Glomerular visceral epithelial cell (primary cell): ENCODE measurements at regions not wholly inside any gene's neighbourhood (a gene's known extent, or its start where the extent isn't known, plus 50 kb on each side); places are given as distances from the start of the nearest gene placed in this dataset.

Experiments used
- DNase-seq: peaks from one replicate; pipeline ENCODE4 v3.0.0-alpha.2; 2016; ENCODE audit errors: extremely low spot score

DNA sequence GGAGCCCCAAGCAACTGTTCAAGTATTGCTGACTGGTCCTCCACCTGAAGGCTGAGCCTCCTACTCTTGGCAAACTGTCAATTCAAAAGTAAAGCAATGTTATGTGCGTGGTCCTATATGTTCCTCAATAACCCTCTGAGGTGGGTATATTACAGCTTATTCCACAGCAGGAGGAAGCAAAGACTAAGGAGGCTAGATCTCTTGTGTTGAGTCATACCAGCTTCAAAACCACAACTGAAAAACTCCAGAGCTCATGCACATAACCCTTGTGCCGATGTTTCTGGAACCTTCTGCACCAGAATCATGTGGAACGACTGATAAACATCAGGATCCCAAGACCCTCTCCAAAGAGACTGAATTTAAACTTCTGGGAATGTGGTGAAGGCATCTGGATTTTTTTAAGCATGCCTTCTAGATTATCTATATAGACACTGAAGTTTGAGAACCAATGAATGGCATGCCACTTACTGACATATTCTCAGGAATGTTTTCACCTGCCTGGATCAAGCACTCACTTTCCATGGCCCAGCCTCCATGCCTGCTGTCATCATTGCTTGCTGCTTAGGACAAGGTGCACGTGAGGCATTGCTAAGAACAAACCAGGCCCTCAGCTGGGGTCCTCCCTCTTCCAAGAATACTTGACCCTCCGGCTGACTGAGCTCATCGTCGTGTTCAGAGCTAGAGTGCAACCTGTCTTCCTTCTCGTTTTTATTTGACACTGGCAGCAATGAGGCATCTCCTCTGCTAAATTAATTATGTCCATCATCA, 194.7 kb downstream of the BCL11B start:
- no peak for DNase-seq

DNA sequence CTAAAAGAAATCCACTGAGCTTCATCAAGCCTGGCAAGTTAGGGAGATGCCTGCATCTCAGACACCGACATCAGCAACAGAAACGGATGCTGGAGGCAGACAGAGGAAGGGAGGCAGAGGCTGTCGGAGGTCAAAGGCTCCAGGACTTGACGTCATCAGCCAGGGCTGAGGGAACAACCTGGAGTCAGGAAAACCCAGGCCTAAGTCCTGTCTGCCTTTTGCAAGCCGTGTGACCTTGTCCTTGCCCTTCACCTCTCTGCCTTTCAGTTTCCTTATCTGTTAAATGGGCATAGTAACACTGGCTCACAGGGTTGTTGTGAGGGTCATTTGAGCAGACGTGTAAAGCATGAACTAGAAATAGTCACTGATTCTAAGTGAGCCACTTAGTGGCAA, 194.2 kb downstream of the BCL11B start:
- DNase-seq, result no peak

DNA sequence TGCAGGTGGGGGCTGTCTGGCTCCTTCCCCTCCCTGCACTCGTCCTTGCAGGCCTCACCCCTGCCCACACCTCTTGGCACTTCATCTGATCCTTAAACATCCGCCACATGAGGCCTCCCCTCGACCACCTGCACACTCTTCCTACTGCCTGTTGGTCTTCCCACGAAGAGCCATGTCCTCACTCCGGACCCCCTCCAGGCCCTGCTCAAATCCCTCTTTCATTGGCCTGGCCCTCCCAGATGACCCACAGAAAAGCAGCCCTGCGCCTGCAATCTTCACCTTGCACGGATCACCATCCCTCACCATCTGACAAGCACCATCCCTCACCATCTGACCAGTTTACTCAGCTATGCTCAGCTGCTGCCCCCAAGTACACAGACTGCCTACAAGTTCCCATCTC, 193.6 kb downstream of the BCL11B start:
- no peak for DNase-seq

DNA sequence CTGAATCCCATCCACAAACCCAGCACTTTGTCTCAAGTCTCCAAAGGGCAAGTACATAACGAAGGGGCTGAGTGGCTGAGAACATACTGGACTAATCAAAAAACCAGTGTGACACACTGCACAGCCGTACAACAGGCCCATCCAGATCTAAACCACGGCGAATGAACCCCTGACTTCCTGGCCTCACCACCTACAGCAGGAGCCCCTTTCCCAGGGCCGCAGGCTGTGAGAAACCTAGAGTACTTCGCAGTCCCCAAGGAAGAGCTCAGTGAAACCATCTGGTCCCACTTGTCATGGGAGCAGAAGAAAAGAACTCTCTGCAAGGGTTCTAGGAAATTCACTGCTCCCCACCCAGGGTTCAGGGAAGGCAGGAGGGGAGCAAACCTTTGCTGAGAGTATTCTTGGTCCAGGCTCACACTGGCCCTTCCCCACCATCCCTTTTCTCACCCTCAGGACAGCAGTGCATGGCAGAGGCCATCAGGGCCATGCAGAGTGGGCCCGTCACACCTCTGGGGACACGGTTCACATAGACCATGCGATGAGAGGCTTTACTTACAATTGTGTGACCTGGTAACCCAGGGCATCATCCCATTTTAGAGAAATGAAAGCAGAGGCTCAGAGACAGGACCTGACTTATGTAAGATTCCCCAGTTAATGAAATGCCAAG, 192.8 kb downstream of the BCL11B start:
- DNase-seq, result no peak

DNA sequence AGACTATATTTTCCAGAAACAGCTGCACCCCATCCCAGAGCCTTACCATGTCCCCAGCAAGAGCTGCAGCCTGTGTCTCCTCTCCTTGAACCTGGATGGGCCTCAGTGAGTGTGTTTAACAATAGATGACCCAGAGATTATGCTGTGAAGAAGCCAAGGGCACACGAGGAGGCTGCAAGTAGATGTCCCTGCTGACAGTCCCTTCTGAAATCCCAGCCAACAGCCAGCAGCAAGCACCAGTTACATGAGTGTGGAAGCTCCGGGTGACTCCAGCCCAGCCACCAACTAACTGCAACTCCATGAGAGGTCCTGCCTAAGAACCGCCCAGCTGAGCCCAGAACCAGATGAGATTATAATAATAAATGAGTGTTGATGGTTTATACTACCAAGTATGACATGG, 191.7 kb downstream of the BCL11B start:
- DNase-seq, result no peak

DNA sequence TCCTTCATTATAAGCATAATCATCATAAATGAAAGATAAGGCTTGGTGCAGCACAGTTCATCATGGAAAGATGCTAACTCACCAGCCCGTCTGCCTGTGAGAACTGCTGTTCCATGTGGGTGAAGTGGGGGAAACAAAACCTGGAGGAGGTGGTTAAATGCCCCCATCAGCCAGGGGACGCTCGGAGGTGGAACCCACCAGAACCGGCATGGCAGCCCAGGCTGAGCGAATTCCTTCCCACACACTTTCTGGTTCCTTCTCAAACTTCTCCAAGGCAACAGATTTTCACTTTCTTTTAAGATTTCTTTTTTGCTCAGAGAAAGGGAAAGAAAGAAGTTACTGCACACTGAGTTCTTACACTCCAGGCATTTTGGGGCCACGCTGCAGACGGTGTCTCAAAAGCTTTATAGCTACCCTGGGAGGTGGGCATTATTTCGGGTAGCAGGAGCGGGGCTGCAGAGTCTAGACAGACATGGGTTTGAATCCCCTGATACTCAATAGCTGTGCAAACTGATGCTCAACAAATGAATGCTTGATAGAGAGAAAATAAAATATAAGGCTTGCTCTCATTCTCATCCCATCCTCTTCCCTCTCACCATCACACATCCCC, 190.7 kb downstream of the BCL11B start:
- DNase-seq, result no peak

DNA sequence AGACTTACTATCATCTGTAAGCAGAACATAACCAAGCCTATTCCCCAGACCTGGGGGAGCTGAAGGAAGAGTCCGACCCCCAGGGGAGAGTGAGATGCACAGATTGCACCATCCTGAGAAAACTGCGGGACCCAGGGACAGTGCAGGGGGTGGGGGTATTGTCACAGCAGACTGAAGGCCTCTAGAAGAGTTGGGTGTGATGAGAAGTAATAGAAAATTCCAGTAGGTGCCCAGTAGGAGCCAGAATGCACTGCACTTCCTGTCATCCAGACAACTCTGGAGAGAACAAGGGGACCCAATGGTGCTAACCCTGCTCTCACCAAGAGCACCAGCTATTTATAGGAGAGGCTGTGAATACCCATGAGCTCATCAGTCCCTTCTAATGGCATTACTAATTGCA, 190.1 kb downstream of the BCL11B start:
- no peak for DNase-seq

DNA sequence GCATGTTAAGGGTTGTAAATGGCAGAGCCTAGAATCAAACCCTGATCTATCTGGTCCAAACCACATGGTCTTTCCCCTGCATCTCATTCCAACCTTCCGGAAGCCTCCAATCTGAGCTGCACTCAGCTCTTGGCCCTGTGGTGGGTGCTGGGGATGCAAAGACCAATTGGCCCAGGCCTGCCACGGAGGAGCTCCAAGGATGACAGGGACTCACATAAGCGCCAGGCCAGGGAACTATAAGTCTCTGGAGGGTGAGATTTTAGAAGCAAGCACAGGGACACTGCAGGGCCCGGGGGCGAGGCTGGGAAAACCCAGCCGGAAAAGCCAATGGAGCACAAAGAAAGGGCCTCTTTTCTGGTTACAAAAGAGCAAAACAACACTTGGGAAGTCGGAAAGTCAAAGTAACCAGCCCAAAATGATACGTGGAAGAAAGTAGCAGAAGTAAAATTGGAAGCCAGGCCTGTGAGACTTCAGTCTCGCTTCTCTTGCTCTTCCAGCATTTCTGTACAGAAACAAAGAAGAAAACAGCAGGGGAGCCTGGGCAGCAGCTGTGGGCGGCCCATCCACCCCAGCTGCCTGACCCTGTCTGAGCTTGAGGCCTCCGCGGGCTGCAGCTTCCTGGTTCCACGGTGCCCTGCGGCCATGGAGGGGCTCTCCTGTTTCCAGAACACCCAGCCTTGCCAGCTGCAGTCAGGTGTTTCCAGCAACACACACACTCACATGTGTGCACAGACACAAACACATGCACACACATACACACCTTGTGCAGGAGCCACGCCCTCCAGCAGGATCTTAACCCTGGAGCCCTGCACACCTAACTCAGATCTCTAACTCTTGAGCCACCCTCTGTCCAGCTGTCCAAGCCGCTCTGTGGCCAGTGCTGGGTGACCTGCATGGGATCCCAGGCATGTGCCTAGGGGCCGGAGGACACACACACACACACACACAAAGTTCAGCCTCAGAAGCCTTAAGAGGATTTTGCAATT, 178.2 kb downstream of the BCL11B start:
- DNase-seq, result no peak

DNA sequence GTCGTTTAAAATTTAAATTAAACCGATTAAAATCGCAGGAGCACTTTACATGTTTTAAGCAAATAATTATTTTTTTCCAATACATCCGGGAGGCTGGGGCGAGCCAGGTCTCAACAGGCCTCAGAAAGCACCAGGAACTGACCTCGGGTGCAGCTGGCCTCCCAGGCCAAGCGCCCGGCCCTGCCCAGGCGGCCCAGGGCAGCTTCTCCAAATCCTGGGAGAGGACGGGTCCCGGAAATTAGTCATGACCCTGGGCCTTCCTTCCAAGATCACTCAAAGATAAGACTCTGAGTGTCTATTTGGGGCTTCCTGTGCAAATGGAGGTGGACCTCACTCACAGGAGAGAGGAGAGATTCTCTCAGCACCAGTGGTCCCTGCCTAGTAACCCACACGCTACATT, 177.1 kb downstream of the BCL11B start:
- no peak for DNase-seq

DNA sequence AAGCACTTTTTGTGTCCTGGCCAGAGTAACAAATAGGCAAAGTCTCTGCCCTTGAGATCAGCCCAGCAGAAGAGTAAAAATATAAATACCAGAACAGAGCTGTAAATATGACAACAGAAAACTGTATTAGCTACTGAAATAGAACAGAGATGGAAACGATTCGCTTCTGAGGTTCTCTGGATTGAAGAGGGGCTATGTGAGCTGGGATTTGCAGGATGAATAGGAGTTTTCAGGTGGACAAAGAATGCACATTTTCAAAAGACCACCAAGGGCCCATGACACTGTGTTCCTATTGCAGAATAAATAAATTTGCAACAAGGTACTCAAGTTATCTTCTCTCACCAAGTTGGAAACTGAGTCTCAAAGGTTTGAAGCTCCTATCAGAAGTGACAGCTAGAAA, 176.6 kb downstream of the BCL11B start:
- no peak for DNase-seq

DNA sequence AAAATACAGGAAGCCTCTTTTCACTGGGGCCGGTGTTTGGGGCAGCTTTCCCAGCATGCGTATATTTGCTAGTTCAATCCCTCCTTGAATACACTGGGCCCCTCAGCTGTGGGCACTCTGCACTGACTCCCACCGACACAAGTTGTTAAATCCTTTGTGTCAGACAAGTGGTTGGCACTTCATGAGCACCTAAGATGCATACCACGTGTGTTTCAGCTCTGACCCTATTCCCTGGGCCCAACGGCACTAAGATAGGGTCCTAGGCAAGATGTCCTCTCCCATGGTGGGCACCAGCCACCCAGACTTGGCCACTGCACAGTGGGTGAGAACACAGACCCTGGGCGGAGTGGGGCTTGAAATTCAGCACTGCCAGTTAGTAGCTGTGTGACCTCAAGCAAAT, 173.8 kb downstream of the BCL11B start:
- no peak for DNase-seq

DNA sequence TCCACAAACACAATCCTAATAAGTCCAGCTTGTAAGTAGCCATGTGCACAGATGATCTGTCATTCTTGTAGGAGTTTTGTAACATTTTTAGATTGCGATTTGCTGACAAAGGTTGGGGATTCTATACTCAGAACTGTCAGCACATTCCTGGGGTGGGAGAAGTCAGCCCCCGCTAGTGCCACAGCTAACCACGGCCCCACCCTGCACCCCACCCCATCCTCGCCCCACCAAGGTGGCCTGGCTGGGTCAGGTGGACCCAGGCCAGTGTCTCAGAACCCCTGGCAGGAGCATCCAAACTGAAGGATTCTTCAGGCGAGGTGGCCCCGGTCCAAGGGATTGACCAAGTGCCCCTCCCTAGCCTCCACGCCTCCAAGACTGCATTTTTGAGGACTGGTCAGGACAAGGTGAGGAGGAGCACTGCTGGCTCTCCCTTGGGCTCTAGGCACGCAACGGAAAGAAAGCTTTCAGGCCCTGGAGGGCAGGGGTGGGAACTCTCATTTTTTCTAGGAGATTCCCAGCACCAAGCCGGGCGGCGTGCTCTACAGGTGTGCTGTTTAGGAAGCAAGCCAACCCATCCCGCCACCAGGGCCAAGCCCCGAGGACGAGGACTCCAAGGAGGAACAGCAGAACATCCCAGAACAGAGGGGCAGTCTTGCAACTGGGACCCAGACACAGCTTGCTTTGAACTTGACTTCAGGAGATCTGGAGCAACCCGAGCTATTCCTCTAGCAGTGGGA, 172.8 kb downstream of the BCL11B start:
- DNase-seq, result no peak

DNA sequence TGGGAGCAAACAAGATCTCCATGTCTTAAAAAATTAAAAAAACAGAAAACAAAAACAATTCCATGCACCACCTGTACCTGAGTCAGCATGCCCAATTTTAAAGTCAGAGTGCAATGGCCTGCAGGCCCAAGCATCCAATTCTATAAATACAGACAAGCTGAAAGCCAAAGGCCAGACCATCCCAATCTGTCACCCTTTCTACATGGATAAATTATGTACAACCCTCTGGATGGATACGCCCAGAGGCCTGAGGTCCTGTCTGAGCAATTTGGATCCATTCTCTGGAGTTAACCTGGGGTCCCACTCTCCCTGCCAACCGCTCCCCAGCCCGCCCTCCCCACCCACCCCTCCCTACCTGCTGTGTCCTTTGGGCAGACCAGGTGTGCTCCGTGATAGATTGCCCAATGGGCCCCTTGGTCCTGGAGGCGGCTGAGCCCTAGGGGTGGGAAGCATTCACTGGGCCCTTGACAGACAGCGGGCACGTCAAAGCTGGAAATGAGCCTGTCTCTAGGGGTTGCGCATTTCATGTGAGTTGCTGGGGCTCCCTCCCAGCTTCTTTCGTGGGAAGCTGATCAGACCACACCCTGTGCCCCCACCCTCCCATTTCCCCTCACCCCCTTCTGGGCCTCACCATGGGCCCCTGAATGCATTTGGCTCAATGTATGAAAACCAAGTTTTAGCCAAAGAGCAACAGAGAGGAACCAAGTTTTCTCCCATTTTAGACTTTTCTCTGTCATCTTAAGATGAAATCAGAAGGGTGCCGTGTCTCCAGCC, 171.3 kb downstream of the BCL11B start:
- DNase-seq, result no peak

DNA sequence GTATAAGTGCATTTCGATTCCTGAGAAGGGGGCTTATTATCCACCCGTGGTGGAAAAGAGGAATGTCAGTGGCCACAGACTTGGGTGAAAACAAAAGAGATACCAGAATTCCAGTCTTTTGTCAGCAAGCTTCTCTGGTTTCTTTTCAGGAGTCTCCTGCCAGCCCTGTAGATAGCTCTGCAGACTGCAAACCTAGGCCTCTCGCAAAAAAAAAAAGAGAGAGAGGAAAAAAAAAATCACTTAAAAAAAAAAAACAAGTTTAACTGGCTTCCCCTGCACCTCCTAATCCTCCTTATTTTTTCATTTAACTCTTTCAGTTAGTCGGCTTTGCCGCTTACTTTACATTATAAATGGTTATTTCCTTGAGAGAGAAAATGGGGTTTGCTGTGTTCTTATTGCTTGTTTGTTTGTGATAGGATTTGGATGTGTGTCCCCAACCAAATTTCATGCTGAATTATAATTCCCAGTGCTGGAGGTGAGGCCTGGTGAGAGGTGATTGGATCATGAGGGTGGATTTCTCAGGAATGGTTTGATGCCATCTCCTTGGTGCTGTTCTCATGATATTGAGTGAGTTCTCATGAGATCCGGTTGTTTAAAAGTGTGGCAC, 170.0 kb downstream of the BCL11B start:
- DNase-seq, result no peak

DNA sequence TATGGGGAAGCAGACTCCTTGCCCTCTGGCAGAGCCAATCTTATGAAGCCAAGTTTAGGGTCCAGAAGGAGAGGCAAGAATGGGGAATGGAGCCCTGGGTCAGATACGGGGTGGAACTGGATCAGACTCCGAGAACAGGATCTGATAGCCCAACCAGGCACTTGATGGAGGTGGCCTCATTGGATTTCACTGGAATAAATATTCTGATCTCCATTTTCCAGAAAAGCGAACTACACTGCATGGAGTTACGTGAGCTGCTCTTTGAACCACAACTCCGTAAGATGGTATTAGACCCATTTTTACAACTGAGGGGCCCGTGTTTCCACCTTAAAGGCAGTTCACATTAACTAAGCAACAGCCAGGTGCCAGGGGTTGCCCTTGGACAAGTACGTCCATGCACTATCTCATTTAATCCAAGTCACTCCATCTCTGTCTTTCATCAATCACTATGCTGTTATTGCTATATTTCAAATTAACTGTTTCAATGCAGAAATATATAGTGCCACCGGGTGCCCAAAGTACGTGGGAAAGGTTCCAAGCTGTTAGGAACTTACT, 155.2 kb downstream of the BCL11B start:
- no peak for DNase-seq

DNA sequence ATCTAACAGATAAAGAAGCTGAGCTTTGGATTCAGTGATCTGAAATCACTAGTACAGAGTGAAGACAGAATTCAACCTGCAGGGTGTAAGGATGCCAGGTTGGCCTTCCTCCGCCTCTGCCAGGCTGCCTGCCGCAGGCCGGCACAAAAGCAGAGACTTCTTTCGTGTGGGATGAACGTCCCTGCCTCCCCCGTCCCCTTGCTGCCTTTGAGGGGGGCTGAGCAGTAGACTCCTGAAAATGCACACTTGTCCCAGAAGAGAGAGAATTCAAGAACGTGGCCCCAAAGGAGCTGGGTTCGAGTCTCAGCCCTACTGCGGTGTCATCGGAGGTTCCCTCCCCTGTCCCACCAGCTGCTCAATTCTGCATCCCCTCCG, 154.3 kb downstream of the BCL11B start:
- DNase-seq, result no peak

DNA sequence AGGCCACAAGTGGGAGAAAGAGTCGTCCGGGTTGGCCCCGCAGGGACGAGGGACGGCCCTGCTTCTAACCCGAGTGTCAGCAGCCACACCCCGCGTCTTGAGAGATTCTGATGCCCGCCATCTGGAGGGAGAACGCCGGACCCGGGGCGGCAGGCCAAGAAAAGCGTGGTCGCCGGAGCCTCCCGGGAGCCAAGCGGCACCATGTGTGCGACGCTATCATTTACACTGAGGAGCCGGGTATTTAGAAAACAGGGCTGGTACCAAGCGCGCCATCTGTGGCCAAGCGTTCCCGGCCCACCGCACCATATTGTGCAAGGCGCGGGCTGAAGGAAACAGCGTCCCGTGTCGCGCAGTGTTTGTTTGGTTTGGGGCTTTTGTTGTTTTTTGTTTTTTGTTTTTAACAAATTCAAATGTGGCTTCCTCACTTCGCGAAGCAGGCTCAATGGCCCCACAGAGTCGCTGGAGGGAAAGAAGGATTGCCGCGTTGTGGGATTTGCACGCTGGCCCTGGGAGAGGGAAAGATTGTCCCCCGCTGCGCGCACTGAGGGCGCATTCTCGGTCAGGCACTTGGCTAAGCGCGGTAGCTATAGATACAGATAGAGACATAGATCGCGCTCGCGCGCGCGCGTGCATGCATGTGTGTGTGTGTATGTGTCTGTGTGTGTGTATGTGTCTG, 153.8 kb downstream of the BCL11B start:
- DNase-seq, result no peak

DNA sequence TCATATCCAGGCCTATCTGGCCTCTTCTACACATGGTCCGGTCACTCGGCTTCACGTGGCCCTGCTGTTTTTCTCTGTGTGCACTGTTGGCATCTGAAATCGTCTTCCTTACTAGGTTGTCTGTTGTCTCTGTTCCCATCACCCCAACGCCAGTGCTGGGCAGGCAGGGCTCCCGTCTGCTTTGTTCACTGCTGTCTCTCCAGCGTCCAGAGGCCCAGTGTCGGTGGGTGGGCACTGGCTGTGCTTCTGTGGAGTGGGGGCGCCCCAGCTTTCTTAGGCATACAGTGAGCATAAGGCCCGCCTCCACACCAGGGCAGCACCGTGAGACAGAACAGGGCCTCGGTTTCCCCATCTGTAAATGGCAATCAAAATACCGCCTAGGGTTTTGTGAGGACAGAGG, 153.1 kb downstream of the BCL11B start:
- DNase-seq, result no peak
